HEK293 (cell line): ENCODE measurements at regions not wholly inside any gene's neighbourhood (a gene's known extent, or its start where the extent isn't known, plus 50 kb on each side); places are given as distances from the start of the nearest gene placed in this dataset.
"Not testable (repeated sequence)": the region's sequence is repeated elsewhere in the genome, so short reads cannot be mapped to it uniquely, and the experiment has no call there.

ENCODE experiments used
- CTCF ChIA-PET: fragments of 350-600 bp; formaldehyde crosslinking; extraction: SDS; loops from one replicate; lab custom pipeline; 2021; ENCODE audit warnings: antibody characterized with exemption; lab: Yijun Ruan, JAX
- POLR2A ChIA-PET: fragments of 300-600 bp; formaldehyde crosslinking; extraction: SDS; loops from one replicate; lab custom pipeline; 2020; ENCODE audit warnings: antibody characterized with exemption, inconsistent platforms; lab: Yijun Ruan, JAX
- H3K27ac ChIP-seq: fragments of 200-500 bp; sonication (Bioruptor generic); 2 replicates; pipeline ENCODE4 v1.5.1; 2014; ENCODE audit warnings: low read depth, low read length, control low read depth, inconsistent platforms; ENCODE audit errors: extremely low read depth
- H3K36me3 ChIP-seq, 2 experiments: fragments of 200-500 bp in 1 of 2; sonication (Bioruptor generic) in 1 of 2; 1 replicate in 1 of 2; 2 replicates in 1 of 2; pipeline ENCODE4 v1.5.1; 2014 to 2017; ENCODE audit warnings: inconsistent platforms in 2 of 2, low read length in 2 of 2; ENCODE audit not compliant: control insufficient read depth in 2 of 2, insufficient read depth in 1 of 2
- H3K4me1 ChIP-seq: fragments of 200-500 bp; sonication (Bioruptor generic); 2 replicates; pipeline ENCODE4 v1.5.1; 2014; ENCODE audit warnings: mild to moderate bottlenecking, low read length, inconsistent platforms; ENCODE audit not compliant: control insufficient read depth, insufficient read depth
- H3K4me3 ChIP-seq: 2 replicates; pipeline ENCODE4 v1.5.1; 2011; ENCODE audit warnings: low read depth, mild to moderate bottlenecking, control low read depth, low read length, moderate library complexity
- H3K9me3 ChIP-seq: fragments of 200-500 bp; sonication (Bioruptor generic); 2 replicates; pipeline ENCODE4 v1.5.1; 2014; ENCODE audit warnings: low read depth, low read length, inconsistent platforms; ENCODE audit not compliant: control insufficient read depth, insufficient read depth
- ZNF146 ChIP-seq: fragments of 450-650 bp; formaldehyde crosslinking; IDR thresholded peaks from 2 replicates; pipeline ENCODE4 v1.5.1; 2016; ENCODE audit warnings: missing biosample characterization, missing genetic modification characterization
- ZNF157 ChIP-seq: fragments of 450-650 bp; formaldehyde crosslinking; IDR thresholded peaks from 2 replicates; pipeline ENCODE4 v1.5.1; 2016; ENCODE audit warnings: missing biosample characterization, missing genetic modification characterization
- ZNF621 ChIP-seq: fragments of 450-650 bp; formaldehyde crosslinking; IDR thresholded peaks from 2 replicates; pipeline ENCODE4 v1.5.1; 2017; ENCODE audit warnings: missing biosample characterization, missing genetic modification characterization
- ZNF747 ChIP-seq: fragments of 450-650 bp; formaldehyde crosslinking; IDR thresholded peaks from 2 replicates; pipeline ENCODE4 v1.5.1; 2016; ENCODE audit warnings: missing biosample characterization, missing genetic modification characterization

- H3K4me1 ChIP-seq, H3K27ac ChIP-seq, H3K36me3 ChIP-seq, H3K9me3 ChIP-seq, CTCF ChIA-PET, POLR2A ChIA-PET, H3K4me3 ChIP-seq: not testable (repeated sequence)
- TF ChIP-seq ZNF146: 0 out of 2 replicates have a peak, but pooled peaks have one; percentile 7
These were observed 2175.8 kb upstream of the DEFB115 start for GRCh38 chr20:29081712-29082111.

DNA sequence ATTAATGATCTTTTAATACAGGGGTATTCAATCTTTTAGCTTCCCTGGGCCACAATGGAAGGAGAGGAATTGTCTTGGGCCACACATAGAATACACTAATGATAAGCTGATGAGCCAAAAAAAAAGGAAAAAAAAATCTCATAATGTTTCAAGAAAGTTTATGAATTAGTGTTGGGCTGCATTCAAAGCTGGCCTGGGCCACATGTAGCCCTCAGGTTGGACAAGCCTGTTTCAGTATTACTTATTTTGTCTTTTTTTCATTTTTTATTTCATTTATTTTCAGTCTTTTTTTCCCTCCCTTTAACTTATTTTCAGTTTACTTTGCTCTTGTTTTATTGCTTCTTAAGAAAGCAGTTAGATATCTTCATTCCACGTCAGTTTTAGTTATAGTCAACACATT is 2171.8 kb upstream of the DEFB115 start:
- POLR2A ChIA-PET: no interaction called here
- Histone ChIP-seq H3K36me3 (no peaks in the 10 kb centered on the region), H3K4me1 (no peaks in the 10 kb centered on the region), H3K27ac (no peak overlapping the region), H3K9me3 (no peaks in the 10 kb centered on the region), H3K4me3 (no peak overlapping the region)
- TF ChIP-seq ZNF747 (no peak), ZNF157 (no peak)
- CTCF ChIA-PET: no interaction called here

GRCh38 chr20:29086145-29086718 is 2171.2 kb upstream of the DEFB115 start:
- H3K4me3 ChIP-seq, H3K36me3 ChIP-seq, H3K4me1 ChIP-seq, CTCF ChIA-PET, POLR2A ChIA-PET, H3K9me3 ChIP-seq, H3K27ac ChIP-seq: not testable (repeated sequence)

DNA sequence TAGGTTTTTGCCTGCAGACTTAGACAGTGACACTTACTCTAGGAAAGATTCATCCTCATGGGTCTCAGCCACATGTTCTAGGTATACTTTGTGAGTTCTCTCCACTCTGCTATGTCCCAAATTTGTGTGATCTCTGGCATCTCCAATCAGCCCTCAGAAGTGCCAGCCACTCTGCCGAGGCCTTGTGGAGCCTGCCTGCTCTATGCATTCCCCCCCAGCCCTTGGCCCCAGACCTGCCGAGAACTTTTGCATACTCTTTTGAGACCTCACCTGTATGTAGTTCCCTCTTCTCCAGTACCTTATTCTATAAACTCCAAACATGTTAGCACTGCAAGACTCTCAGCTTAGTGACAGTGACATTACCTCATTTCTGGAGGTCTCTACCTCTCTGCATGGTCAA is 2170.5 kb upstream of the DEFB115 start:
- CTCF ChIA-PET: no interaction called here

DNA sequence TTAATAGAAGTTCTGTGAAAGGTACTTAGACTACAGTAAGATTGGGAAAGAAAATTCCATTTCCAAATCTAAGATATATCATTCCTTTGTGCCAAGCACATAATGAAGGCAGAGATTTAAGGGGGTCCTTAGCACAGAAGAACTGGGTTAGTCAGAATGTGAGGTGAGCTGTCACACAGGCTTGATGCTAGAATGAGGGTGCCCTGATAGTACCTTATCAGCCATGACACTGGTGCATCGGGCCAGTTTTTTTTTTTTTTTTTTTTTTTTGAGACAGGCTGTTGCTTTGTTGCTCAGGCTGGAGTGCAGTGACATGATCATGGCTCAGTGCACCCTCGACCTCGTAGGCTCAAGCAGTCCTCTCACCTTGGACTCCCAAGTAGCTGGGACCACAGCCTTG is 2169.6 kb upstream of the DEFB115 start:
- H3K4me1 ChIP-seq, H3K4me3 ChIP-seq, CTCF ChIA-PET, H3K27ac ChIP-seq, H3K9me3 ChIP-seq, POLR2A ChIA-PET, H3K36me3 ChIP-seq: not testable (repeated sequence)

More for the DNA sequence above, 2170.5 kb upstream of the DEFB115 start:
- H3K36me3 ChIP-seq: no peaks in the 10 kb centered on the region
- no peak overlapping the region for H3K27ac ChIP-seq
- TF ChIP-seq ZNF621 (tag by site-specific recombination): no peak
- POLR2A ChIA-PET: no interaction called here
- H3K4me3 ChIP-seq: no peak overlapping the region
- H3K9me3 ChIP-seq: no peaks in the 10 kb centered on the region
- no peaks in the 10 kb centered on the region for H3K4me1 ChIP-seq

DNA sequence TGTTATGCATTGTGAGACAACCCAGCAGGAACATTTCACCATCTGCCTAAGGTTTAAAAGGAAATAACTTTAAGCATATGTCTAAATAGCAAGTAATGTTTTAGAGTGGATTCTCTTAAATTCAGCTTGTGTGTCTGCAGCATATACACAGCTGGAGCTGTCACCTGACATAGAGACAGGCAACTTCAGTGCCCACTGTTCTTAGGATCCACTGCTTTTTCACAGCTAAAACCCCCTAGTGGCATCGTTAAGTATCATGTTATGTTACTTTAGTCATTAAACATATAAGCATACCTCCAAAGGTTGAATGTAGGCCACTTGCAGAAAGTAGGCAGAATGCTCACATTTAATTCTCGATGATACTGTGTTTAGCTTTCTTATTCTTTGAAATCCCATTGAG is 2169.0 kb upstream of the DEFB115 start:
- H3K4me1 ChIP-seq, H3K4me3 ChIP-seq, H3K27ac ChIP-seq, POLR2A ChIA-PET, H3K9me3 ChIP-seq, H3K36me3 ChIP-seq: not testable (repeated sequence)
- CTCF ChIA-PET: interaction anchor here (0.6 kb wide), 1 partner anchor 718 kb away, joined by 3 read pairs; no protein-coding TSS in a partner anchor

- CTCF ChIA-PET, POLR2A ChIA-PET, H3K4me3 ChIP-seq: not testable (repeated sequence)
These were observed 2168.1 kb upstream of the DEFB115 start for GRCh38 chr20:29089409-29089808.

GRCh38 chr20:29093958-29094357 is 2163.5 kb upstream of the DEFB115 start:
- H3K4me1 ChIP-seq, H3K27ac ChIP-seq, H3K9me3 ChIP-seq, CTCF ChIA-PET, POLR2A ChIA-PET, H3K36me3 ChIP-seq, H3K4me3 ChIP-seq: not testable (repeated sequence)

More at GRCh38 chr20:29089409-29089808, 2168.1 kb upstream of the DEFB115 start:
- not testable (repeated sequence) for H3K27ac ChIP-seq, H3K4me1 ChIP-seq, H3K9me3 ChIP-seq, H3K36me3 ChIP-seq

GRCh38 chr20:29096695-29097094 is 2160.8 kb upstream of the DEFB115 start:
- H3K4me3 ChIP-seq, H3K4me1 ChIP-seq, H3K36me3 ChIP-seq, H3K27ac ChIP-seq, CTCF ChIA-PET, H3K9me3 ChIP-seq, POLR2A ChIA-PET: not testable (repeated sequence)

DNA sequence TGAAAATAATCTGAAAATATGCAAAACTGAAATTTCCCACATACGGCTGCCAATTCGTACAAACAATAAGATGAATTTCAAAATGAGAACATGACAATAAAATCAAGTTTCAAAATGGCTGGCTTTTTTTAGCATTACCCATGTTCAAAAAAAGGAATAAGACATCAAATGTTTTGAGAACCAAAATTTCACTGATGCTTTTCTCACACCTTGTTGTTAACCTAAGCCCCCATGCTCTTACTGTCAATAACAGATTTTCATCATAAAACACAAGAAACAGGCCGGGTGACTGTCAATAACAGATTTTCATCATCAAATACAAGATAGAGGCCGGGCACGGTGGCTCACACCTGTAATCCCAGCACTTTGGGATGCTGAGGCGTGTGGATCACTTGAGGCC is 2149.6 kb upstream of the DEFB115 start:
- H3K9me3 ChIP-seq, CTCF ChIA-PET, H3K36me3 ChIP-seq, H3K27ac ChIP-seq, H3K4me1 ChIP-seq, H3K4me3 ChIP-seq, POLR2A ChIA-PET: not testable (repeated sequence)

- H3K9me3 ChIP-seq, H3K36me3 ChIP-seq, CTCF ChIA-PET, H3K4me1 ChIP-seq, H3K27ac ChIP-seq, H3K4me3 ChIP-seq, POLR2A ChIA-PET: not testable (repeated sequence)
These were observed 2148.1 kb upstream of the DEFB115 start for GRCh38 chr20:29109386-29109785.
